Upper lobe of right lung (tissue), 1 donor: ENCODE measurements at regions not wholly inside any gene's neighbourhood (a gene's known extent, or its start where the extent isn't known, plus 50 kb on each side); places are given as distances from the start of the nearest gene placed in this dataset.
A peak's percentile ranks its signal among the peaks of the same experiment; 100 is the strongest.
"Not testable (repeated sequence)": the region's sequence is repeated elsewhere in the genome, so short reads cannot be mapped to it uniquely, and the experiment has no call there.

Experiments
- ATAC-seq: fragments of 200-7000 bp; cut with Tn5 transposase; one replicate; pipeline ENCODE4 v1.9.1; 2020; ENCODE audit warnings: mild to moderate bottlenecking, moderate library complexity
- DNase-seq: peaks from one replicate; pipeline ENCODE4 v3.0.0-alpha.2; 2020
- H3K27ac ChIP-seq: fragments of 200-600 bp; one replicate; pipeline ENCODE4 v1.8.0; 2022
- H3K27me3 ChIP-seq: fragments of 200-600 bp; one replicate; pipeline ENCODE4 v1.8.0; 2022; ENCODE audit warnings: mild to moderate bottlenecking
- H3K36me3 ChIP-seq: fragments of 200-600 bp; one replicate; pipeline ENCODE4 v1.8.0; 2022
- H3K4me1 ChIP-seq: fragments of 200-600 bp; one replicate; pipeline ENCODE4 v1.8.0; 2022
- H3K4me3 ChIP-seq: fragments of 200-600 bp; one replicate; pipeline ENCODE4 v1.8.0; 2022; ENCODE audit warnings: mild to moderate bottlenecking
- H3K9me3 ChIP-seq: fragments of 200-600 bp; one replicate; pipeline ENCODE4 v1.8.0; 2022
- CTCF ChIP-seq: fragments of 200-600 bp; IDR thresholded peaks from one replicate; pipeline ENCODE4 v1.8.0; 2022; ENCODE audit warnings: antibody characterized with exemption
- intact Hi-C: fragments of 100-400 bp; cut with DNase I; formaldehyde crosslinking; loops from one replicate; pipeline ENCODE4 v1.11.0; 2022
- donor health status: DM: no; HTN: yes; CAD: no; lungs with severe emphysema.

GRCh38 chr11:46181387-46181786, 60.1 kb upstream of the PHF21A start:
- no peaks in the 10 kb centered on the region for H3K4me1 ChIP-seq
- intact Hi-C loops, result no loop called here
- ATAC-seq (no peak), DNase-seq (no peak)
- H3K36me3 ChIP-seq, result no peaks in the 10 kb centered on the region
- no peak overlapping the region for H3K27ac ChIP-seq
- no peak for TF ChIP-seq CTCF
- H3K9me3 ChIP-seq, result no peaks in the 10 kb centered on the region
- peaks cover 7% of the 10 kb centered on the region for H3K27me3 ChIP-seq
- H3K4me3 ChIP-seq, result no peak overlapping the region

- Histone ChIP-seq H3K27ac (no peak overlapping the region), H3K27me3 (peaks cover 7% of the 10 kb centered on the region), H3K36me3 (no peaks in the 10 kb centered on the region), H3K9me3 (no peaks in the 10 kb centered on the region), H3K4me1 (no peaks in the 10 kb centered on the region), H3K4me3 (no peak overlapping the region)
- DNase-seq, result no peak
- no peak for TF ChIP-seq CTCF
- no peak for ATAC-seq
- intact Hi-C loops, result no loop called here
These were observed 59.5 kb upstream of the PHF21A start for GRCh38 chr11:46180736-46181135.

GRCh38 chr11:46178513-46178912, 57.3 kb upstream of the PHF21A start:
- H3K36me3 ChIP-seq, result no peaks in the 10 kb centered on the region
- H3K27me3 ChIP-seq, result peaks cover 7% of the 10 kb centered on the region
- no peak overlapping the region for H3K4me3 ChIP-seq
- H3K9me3 ChIP-seq, result no peaks in the 10 kb centered on the region
- no peaks in the 10 kb centered on the region for H3K4me1 ChIP-seq
- intact Hi-C loops, result no loop called here
- no peak for DNase-seq
- no peak overlapping the region for H3K27ac ChIP-seq
- no peak for TF ChIP-seq CTCF
- ATAC-seq, result peak; percentile 34

- ATAC-seq (no peak), DNase-seq (no peak)
- TF ChIP-seq CTCF, result no peak
- Histone ChIP-seq H3K36me3 (no peaks in the 10 kb centered on the region), H3K4me1 (no peaks in the 10 kb centered on the region), H3K27ac (no peak overlapping the region), H3K9me3 (no peaks in the 10 kb centered on the region), H3K27me3 (no peaks in the 10 kb centered on the region), H3K4me3 (no peak overlapping the region)
- intact Hi-C loops, result no loop called here
These were observed 55.2 kb upstream of the PHF21A start for GRCh38 chr11:46176421-46176820.

- Histone ChIP-seq H3K27me3 (no peaks in the 10 kb centered on the region), H3K36me3 (no peaks in the 10 kb centered on the region), H3K9me3 (no peaks in the 10 kb centered on the region), H3K4me3 (no peak overlapping the region), H3K4me1 (no peaks in the 10 kb centered on the region), H3K27ac (no peak overlapping the region)
- intact Hi-C loops, result no loop called here
- TF ChIP-seq CTCF, result no peak
- ATAC-seq (no peak), DNase-seq (no peak)
These were observed 54.2 kb upstream of the PHF21A start for GRCh38 chr11:46175401-46176002.

- H3K4me3 ChIP-seq, H3K9me3 ChIP-seq, DNase-seq, ATAC-seq, H3K36me3 ChIP-seq, H3K4me1 ChIP-seq, H3K27ac ChIP-seq, intact Hi-C loops, H3K27me3 ChIP-seq: not testable (repeated sequence)
These were observed 50.4 kb upstream of the PHF21A start for GRCh38 chr11:46171693-46172092.
